GM12865 (cell line): ENCODE measurements at regions not wholly inside any gene's neighbourhood (a gene's known extent, or its start where the extent isn't known, plus 50 kb on each side); places are given as distances from the start of the nearest gene placed in this dataset.

Experiments
- DNase-seq: peaks from one replicate; pipeline ENCODE4 v3.0.0; 2010; ENCODE audit warnings: low read depth
- H3K4me3 ChIP-seq: 2 replicates; pipeline ENCODE4 v1.5.1; 2011; ENCODE audit warnings: mild to moderate bottlenecking, low read depth, low read length, control low read depth
- CTCF ChIP-seq: IDR thresholded peaks from 2 replicates; pipeline ENCODE4 v1.5.1; 2011; ENCODE audit warnings: low read length, control low read depth, low read depth, inconsistent platforms; ENCODE audit not compliant: insufficient read depth; ENCODE audit errors: missing control alignments

GRCh38 chr3:78183906-78184599 is 1144.2 kb downstream of the ROBO2 start:
- no peak for TF ChIP-seq CTCF
- no peak for DNase-seq
- no peak overlapping the region for H3K4me3 ChIP-seq

- no peak overlapping the region for H3K4me3 ChIP-seq
- DNase-seq, result no peak
- no peak for TF ChIP-seq CTCF
Observed at GRCh38 chr3:78186404-78186803, 1146.5 kb downstream of the ROBO2 start.

DNA sequence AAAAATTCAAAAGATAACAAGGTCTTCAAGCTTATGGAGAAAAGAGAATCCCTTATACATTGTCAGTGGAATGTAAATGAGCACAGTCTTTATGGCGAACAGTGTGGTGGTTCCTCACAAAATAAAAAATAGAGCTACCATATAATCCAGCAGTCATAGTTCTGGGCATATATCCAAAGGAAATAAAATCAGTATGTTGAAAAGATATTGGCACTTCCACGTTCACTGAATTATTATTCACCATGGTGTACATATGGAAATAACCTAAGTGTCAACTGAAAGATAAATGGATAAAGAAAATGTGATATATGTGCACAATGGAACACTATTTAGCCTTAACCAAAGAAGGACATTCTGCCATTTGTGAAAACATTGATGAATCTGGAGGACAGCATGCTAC is 1161.2 kb downstream of the ROBO2 start:
- no peak overlapping the region for H3K4me3 ChIP-seq
- no peak for TF ChIP-seq CTCF
- no peak for DNase-seq

- DNase-seq, result no peak
- TF ChIP-seq CTCF, result no peak
- H3K4me3 ChIP-seq, result no peak overlapping the region
Observed at GRCh38 chr3:78204977-78205376, 1165.1 kb downstream of the ROBO2 start.

GRCh38 chr3:78221300-78221699 is 1181.4 kb downstream of the ROBO2 start:
- H3K4me3 ChIP-seq, result no peak overlapping the region
- no peak for DNase-seq
- TF ChIP-seq CTCF, result no peak

DNA sequence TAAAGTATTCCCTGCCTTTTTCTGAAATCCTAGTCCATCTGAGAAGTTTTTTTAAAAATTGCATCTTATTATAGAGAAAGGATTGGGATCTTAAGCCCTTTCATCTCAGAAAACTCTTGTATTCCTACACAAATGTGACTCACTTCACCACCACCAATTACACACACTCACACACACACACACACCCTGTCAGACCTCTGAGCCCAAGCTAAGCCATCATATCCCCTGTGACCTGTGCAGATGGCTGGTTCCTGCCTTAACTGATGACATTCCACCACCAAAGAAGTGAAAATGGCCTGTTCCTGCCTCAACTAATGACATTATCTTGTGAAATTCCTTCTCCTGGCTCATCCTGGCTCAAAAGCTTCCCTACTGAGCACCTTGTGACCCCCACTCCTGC is 1181.9 kb downstream of the ROBO2 start:
- H3K4me3 ChIP-seq, result no peak overlapping the region
- no peak for TF ChIP-seq CTCF
- DNase-seq, result no peak

GRCh38 chr3:78235841-78236240 is 1195.9 kb downstream of the ROBO2 start:
- DNase-seq, result no peak
- TF ChIP-seq CTCF, result no peak

More at GRCh38 chr3:78235841-78236240, 1195.9 kb downstream of the ROBO2 start:
- H3K4me3 ChIP-seq, result no peak overlapping the region
